Sigmoid colon (tissue), 4 donors: ENCODE measurements at regions not wholly inside any gene's neighbourhood (a gene's known extent, or its start where the extent isn't known, plus 50 kb on each side); places are given as distances from the start of the nearest gene placed in this dataset.

Experiments
- CTCF ChIP-seq, 4 experiments: fragments of 450-650 bp in 3 of 4; fragments of 200-600 bp in 1 of 4; IDR thresholded peaks; one replicate each; pipeline ENCODE4 v1.5.1; 2016 to 2019; ENCODE audit warnings: antibody characterized with exemption in 4 of 4, mild to moderate bottlenecking in 3 of 4, moderate library complexity in 2 of 4
- POLR2AphosphoS5 ChIP-seq, 4 donors: sonication (generic); formaldehyde crosslinking; IDR thresholded peaks; one replicate each; pipeline ENCODE4 v1.6.1; 2017; ENCODE audit warnings: antibody characterized with exemption in 4 of 4

GRCh38 chr5:82544004-82544403 is 265.9 kb upstream of the RPS23 start:
- no peak for TF ChIP-seq POLR2AphosphoS5 (IDR thresholded peaks at IDR 0.05)
- no peak for TF ChIP-seq CTCF (IDR thresholded peaks at IDR 0.05)
